Endothelial cell of umbilical vein (primary cell): ENCODE measurements at regions not wholly inside any gene's neighbourhood (a gene's known extent, or its start where the extent isn't known, plus 50 kb on each side); places are given as distances from the start of the nearest gene placed in this dataset.

Experiments used
- BruUV-seq: library from RNA; stranded (reverse); fragments of 400-500 nt; replicated peaks from 2 replicates; lab custom pipeline; 2021; lab: Mats Ljungman, UMichigan
- CTCF ChIA-PET: fragments of 300-600, 350-600 bp; sonication (Branson Sonifier 250); formaldehyde crosslinking; loops from one replicate; lab custom pipeline; 2021; ENCODE audit warnings: antibody characterized with exemption, inconsistent platforms; lab: Charles Lee
- POLR2A ChIA-PET: fragments of 300-600, 350-600 bp; sonication (Branson Sonifier 250); formaldehyde crosslinking; loops from one replicate; lab custom pipeline; 2021; ENCODE audit warnings: antibody characterized with exemption, inconsistent platforms; lab: Charles Lee
- DNase-seq: peaks from one replicate; pipeline ENCODE4 v3.0.0-alpha.2; 2011; ENCODE audit warnings: low read depth, low spot score
- FAIRE-seq: peaks from 2 replicates; lab custom pipeline; 2011; peaks lifted over from hg19 to GRCh38; lab: Jason Lieb, UNC
- H2AFZ ChIP-seq: 2 replicates; pipeline ENCODE4 v1.6.0; 2012; ENCODE audit warnings: low read depth, low read length, control low read depth, inconsistent platforms
- H3K27ac ChIP-seq: 2 replicates; pipeline ENCODE4 v1.5.1; 2011; ENCODE audit warnings: low read depth, mild to moderate bottlenecking, control low read depth, low read length, moderate library complexity; ENCODE audit not compliant: insufficient read depth
- H3K27me3 ChIP-seq, 2 experiments: 2 replicates each; pipeline versions ENCODE4 v1.6.0 to v1.6.1; 2011; ENCODE audit warnings: low read length in 2 of 2, mixed read lengths in 1 of 2; ENCODE audit not compliant: control insufficient read depth in 2 of 2, insufficient read depth in 2 of 2
- H3K36me3 ChIP-seq, 2 experiments: 2 replicates in 1 of 2; 3 replicates in 1 of 2; pipeline ENCODE4 v1.5.1; 2011; ENCODE audit warnings: low read length in 2 of 2, mild to moderate bottlenecking in 1 of 2, moderate library complexity in 1 of 2; ENCODE audit not compliant: control insufficient read depth in 2 of 2, insufficient read depth in 2 of 2; ENCODE audit errors: extremely low read depth in 1 of 2
- H3K4me1 ChIP-seq: 3 replicates; pipeline ENCODE4 v1.5.1; 2011; ENCODE audit warnings: mild to moderate bottlenecking, low read length; ENCODE audit not compliant: control insufficient read depth, insufficient read depth; ENCODE audit errors: extremely low read depth
- H3K4me2 ChIP-seq: 2 replicates; pipeline ENCODE4 v1.6.1; 2011; ENCODE audit warnings: low read length, control low read depth, mixed read lengths; ENCODE audit not compliant: insufficient read depth
- H3K4me3 ChIP-seq, 3 experiments: fragments of 200-600 bp in 1 of 3; sonication (generic), shearing (Covaris generic) in 1 of 3; replicated peaks in 1 of 3; 2 replicates each; pipeline ENCODE4 v1.5.1; 2011 to 2016; ENCODE audit warnings: control low read depth in 3 of 3, low read length in 3 of 3, mild to moderate bottlenecking in 2 of 3, inconsistent platforms in 1 of 3, low read depth in 1 of 3, moderate library complexity in 1 of 3; ENCODE audit not compliant: insufficient read depth in 1 of 3
- H3K79me2 ChIP-seq: 2 replicates; pipeline ENCODE4 v1.6.0; 2012; ENCODE audit warnings: low read length, inconsistent platforms; ENCODE audit not compliant: control insufficient read depth, insufficient read depth
- H3K9ac ChIP-seq: replicated peaks from 2 replicates; pipeline ENCODE3; 2011; ENCODE audit warnings: low read length, control low read depth; ENCODE audit not compliant: insufficient read depth; ENCODE audit errors: extremely low read depth
- H3K9me1 ChIP-seq: replicated peaks from 3 replicates; pipeline ENCODE4 v1.6.0; 2011; ENCODE audit warnings: mild to moderate bottlenecking, low read length; ENCODE audit not compliant: control insufficient read depth, insufficient read depth; ENCODE audit errors: extremely low read depth
- H3K9me3 ChIP-seq: replicated peaks from 2 replicates; pipeline ENCODE4 v1.5.1; 2012; ENCODE audit warnings: low read length, inconsistent platforms; ENCODE audit not compliant: control insufficient read depth, insufficient read depth
- H4K20me1 ChIP-seq: replicated peaks from 2 replicates; pipeline ENCODE3; 2011; ENCODE audit warnings: mild to moderate bottlenecking, low read length; ENCODE audit not compliant: control insufficient read depth, insufficient read depth; ENCODE audit errors: extremely low read depth
- CTCF ChIP-seq, 2 donors: IDR thresholded peaks; 1 replicate in 1 of 2; 2 replicates in 1 of 2; pipeline ENCODE4 v1.5.1; 2011; ENCODE audit warnings: low read length in 2 of 2, mild to moderate bottlenecking in 2 of 2, moderate library complexity in 2 of 2, control low read depth in 1 of 2, inconsistent platforms in 1 of 2, low read depth in 1 of 2; ENCODE audit not compliant: insufficient read depth in 1 of 2; ENCODE audit errors: extremely low read depth in 1 of 2
- EZH2 ChIP-seq: IDR thresholded peaks from 2 replicates; pipeline ENCODE4 v1.6.1; 2012; ENCODE audit warnings: borderline replicate concordance, low read depth, mild to moderate bottlenecking, moderate library complexity, low read length, inconsistent platforms; ENCODE audit not compliant: severe bottlenecking
- FOS ChIP-seq: IDR thresholded peaks from 2 replicates; pipeline ENCODE4 v1.6.1; 2011; ENCODE audit warnings: mild to moderate bottlenecking, low read length, moderate library complexity, borderline replicate concordance; ENCODE audit not compliant: insufficient read depth
- GATA2 ChIP-seq: IDR thresholded peaks from 2 replicates; pipeline ENCODE4 v1.7.0; 2011; ENCODE audit warnings: low read depth, mild to moderate bottlenecking, moderate library complexity, mixed read lengths, low read length; ENCODE audit not compliant: insufficient read length, insufficient read depth
- JUN ChIP-seq: IDR thresholded peaks from 2 replicates; pipeline ENCODE4 v1.6.1; 2011; ENCODE audit warnings: borderline replicate concordance, low read depth; ENCODE audit not compliant: insufficient read length, insufficient read depth
- MAX ChIP-seq: IDR thresholded peaks from 2 replicates; pipeline ENCODE4 v1.6.1; 2011; ENCODE audit not compliant: insufficient read depth, insufficient read length
- MYC ChIP-seq: IDR thresholded peaks from one replicate; pipeline ENCODE4 v1.6.1; 2011; ENCODE audit warnings: mild to moderate bottlenecking, low read depth, low read length
- POLR2A ChIP-seq: IDR thresholded peaks from 2 replicates; pipeline ENCODE4 v1.6.1; 2012; ENCODE audit warnings: low read depth, mild to moderate bottlenecking, control low read depth, low read length
- POLR2AphosphoS5 ChIP-seq: IDR thresholded peaks from 2 replicates; pipeline ENCODE4 v1.6.1; 2012; ENCODE audit warnings: low read depth, mild to moderate bottlenecking, control low read depth, low read length, moderate library complexity; ENCODE audit not compliant: insufficient read depth
- dilution Hi-C: fragments of 300-500 bp; cut with MboI; formaldehyde crosslinking; loops from one replicate; pipeline ENCODE4 v1.15.0; 2019; ENCODE audit warnings: low sequenced_read_pairs; ENCODE audit not compliant: extremely low pct_ligation_motif_present
- intact Hi-C: fragments of 100-400 bp; cut with micrococcal nuclease; formaldehyde crosslinking; loops from one replicate; pipeline ENCODE4 v1.10.0; 2022

- Histone ChIP-seq H3K4me3 (no peak overlapping the region), H3K79me2 (no peaks in the 10 kb centered on the region), H2AFZ (no peak overlapping the region), H3K27ac (no peak overlapping the region), H4K20me1 (no peaks in the 10 kb centered on the region), H3K9me1 (no peaks in the 10 kb centered on the region), H3K4me2 (no peak overlapping the region), H3K36me3 (no peaks in the 10 kb centered on the region), H3K4me1 (no peaks in the 10 kb centered on the region), H3K9ac (no peak overlapping the region), H3K27me3 (no peaks in the 10 kb centered on the region), H3K9me3 (no peaks in the 10 kb centered on the region)
- no peak for DNase-seq
- intact Hi-C loops = no loop called here
- FAIRE-seq = no peak
- ChIA-PET POLR2A (no interaction called here), CTCF (no interaction called here)
- dilution Hi-C loops = no loop called here
- TF ChIP-seq MAX (no peak), JUN (no peak), CTCF (IDR thresholded peaks at IDR 0.05; ENCODE audit: extremely low read depth in 1 of 2, insufficient read depth in 1 of 2, low read depth in 1 of 2, low read length in 2 of 2) (no peak), MYC (no peak), EZH2 (no peak), POLR2A (no peak)
- BruUV-seq = no TSS peak
Measured at GRCh38 chr1:79681382-79681781, 674.9 kb upstream of the ADGRL4 start.

GRCh38 chr1:79679916-79680315 lies 673.4 kb upstream of the ADGRL4 start:
- Histone ChIP-seq H3K4me3 (no peak overlapping the region), H3K79me2 (no peaks in the 10 kb centered on the region), H3K9me3 (no peaks in the 10 kb centered on the region), H2AFZ (no peak overlapping the region), H3K27ac (no peak overlapping the region), H3K27me3 (no peaks in the 10 kb centered on the region), H3K4me1 (no peaks in the 10 kb centered on the region), H4K20me1 (no peaks in the 10 kb centered on the region), H3K9me1 (no peaks in the 10 kb centered on the region), H3K36me3 (no peaks in the 10 kb centered on the region), H3K4me2 (no peak overlapping the region), H3K9ac (no peak overlapping the region)
- ChIA-PET POLR2A (no interaction called here), CTCF (interaction anchor here (0.6 kb wide), 1 partner anchor 379 kb away, joined by 3 read pairs; no protein-coding TSS in a partner anchor)
- intact Hi-C loops (no loop called here), dilution Hi-C loops (no loop called here)
- no peak for TF ChIP-seq MYC
- TF ChIP-seq CTCF (IDR thresholded peaks at IDR 0.05; ENCODE audit: extremely low read depth in 1 of 2, insufficient read depth in 1 of 2, low read depth in 1 of 2, low read length in 2 of 2) = no peak
- no peak for TF ChIP-seq FOS
- no peak for TF ChIP-seq POLR2AphosphoS5
- TF ChIP-seq POLR2A = no peak
- TF ChIP-seq JUN = no peak
- no peak for TF ChIP-seq GATA2
- TF ChIP-seq EZH2 = no peak
- no peak for TF ChIP-seq MAX
- FAIRE-seq (no peak), DNase-seq (no peak)
- BruUV-seq = no TSS peak
